ENCODE measurements at regions not wholly inside any gene's neighbourhood (a gene's known extent, or its start where the extent isn't known, plus 50 kb on each side); places are given as distances from the start of the nearest gene placed in this dataset.

DNA sequence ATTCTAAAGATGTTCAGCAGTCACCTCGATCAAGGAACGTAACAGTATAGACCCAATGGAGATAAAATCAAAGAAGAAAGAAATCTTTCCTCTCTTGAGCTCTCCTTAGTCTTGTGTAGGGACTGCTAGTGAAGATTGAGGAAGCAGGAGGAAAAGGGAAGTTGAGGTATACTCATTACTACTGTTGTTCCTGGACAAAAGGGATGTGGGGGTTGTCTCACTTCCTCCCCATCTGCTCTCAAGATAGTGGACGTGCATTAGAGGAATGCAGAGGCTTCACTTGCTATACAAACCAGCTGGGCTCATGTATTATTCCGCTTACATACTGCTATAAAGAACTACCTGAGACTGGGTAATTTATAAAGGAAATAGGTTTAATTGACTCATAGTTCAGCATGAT lies 208.9 kb upstream of the ARHGEF9 start:
- H3K4me3 Mint-ChIP-seq (ENCODE audit: unreplicated experiment), result no peak overlapping the region
- H3K9me3 Mint-ChIP-seq (ENCODE audit: unreplicated experiment), result no peaks in the 10 kb centered on the region

GRCh38 chrX:63985906-63986305 lies 200.9 kb upstream of the ARHGEF9 start:
- no peak for DNase-seq (ENCODE audit: low spot score)
- no peaks in the 10 kb centered on the region for H3K9me3 Mint-ChIP-seq (ENCODE audit: unreplicated experiment)
- no peak overlapping the region for H3K4me3 Mint-ChIP-seq (ENCODE audit: unreplicated experiment)
- no peaks in the 10 kb centered on the region for H3K36me3 Mint-ChIP-seq (ENCODE audit: low read depth, unreplicated experiment)
- TF ChIP-seq, protein P1, sequence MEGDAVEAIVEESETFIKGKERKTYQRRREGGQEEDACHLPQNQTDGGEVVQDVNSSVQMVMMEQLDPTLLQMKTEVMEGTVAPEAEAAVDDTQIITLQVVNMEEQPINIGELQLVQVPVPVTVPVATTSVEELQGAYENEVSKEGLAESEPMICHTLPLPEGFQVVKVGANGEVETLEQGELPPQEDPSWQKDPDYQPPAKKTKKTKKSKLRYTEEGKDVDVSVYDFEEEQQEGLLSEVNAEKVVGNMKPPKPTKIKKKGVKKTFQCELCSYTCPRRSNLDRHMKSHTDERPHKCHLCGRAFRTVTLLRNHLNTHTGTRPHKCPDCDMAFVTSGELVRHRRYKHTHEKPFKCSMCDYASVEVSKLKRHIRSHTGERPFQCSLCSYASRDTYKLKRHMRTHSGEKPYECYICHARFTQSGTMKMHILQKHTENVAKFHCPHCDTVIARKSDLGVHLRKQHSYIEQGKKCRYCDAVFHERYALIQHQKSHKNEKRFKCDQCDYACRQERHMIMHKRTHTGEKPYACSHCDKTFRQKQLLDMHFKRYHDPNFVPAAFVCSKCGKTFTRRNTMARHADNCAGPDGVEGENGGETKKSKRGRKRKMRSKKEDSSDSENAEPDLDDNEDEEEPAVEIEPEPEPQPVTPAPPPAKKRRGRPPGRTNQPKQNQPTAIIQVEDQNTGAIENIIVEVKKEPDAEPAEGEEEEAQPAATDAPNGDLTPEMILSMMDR (IDR thresholded peaks at IDR 0.05; ENCODE audit: unreplicated experiment), result no peak
- H3K4me1 Mint-ChIP-seq (ENCODE audit: unreplicated experiment), result no peaks in the 10 kb centered on the region
- H3K27me3 Mint-ChIP-seq (ENCODE audit: unreplicated experiment), result no peaks in the 10 kb centered on the region
- H3K27ac Mint-ChIP-seq (ENCODE audit: unreplicated experiment), result no peak overlapping the region

More for the DNA sequence above, 208.9 kb upstream of the ARHGEF9 start:
- DNase-seq (ENCODE audit: low spot score), result no peak
- TF ChIP-seq, protein P1 (IDR thresholded peaks at IDR 0.05; ENCODE audit: unreplicated experiment), result no peak
- Mint-ChIP-seq H3K27ac (ENCODE audit: unreplicated experiment) (no peak overlapping the region), H3K4me1 (ENCODE audit: unreplicated experiment) (no peaks in the 10 kb centered on the region), H3K36me3 (ENCODE audit: low read depth, unreplicated experiment) (no peaks in the 10 kb centered on the region), H3K27me3 (ENCODE audit: unreplicated experiment) (no peaks in the 10 kb centered on the region)

- Mint-ChIP-seq H3K4me1 (ENCODE audit: unreplicated experiment) (no peaks in the 10 kb centered on the region), H3K27ac (ENCODE audit: unreplicated experiment) (no peak overlapping the region), H3K36me3 (ENCODE audit: low read depth, unreplicated experiment) (peaks cover 6% of the 10 kb centered on the region), H3K27me3 (ENCODE audit: unreplicated experiment) (no peaks in the 10 kb centered on the region), H3K4me3 (ENCODE audit: unreplicated experiment) (no peak overlapping the region), H3K9me3 (ENCODE audit: unreplicated experiment) (peaks cover 11% of the 10 kb centered on the region)
- TF ChIP-seq, protein P1 (IDR thresholded peaks at IDR 0.05; ENCODE audit: unreplicated experiment), result no peak
- no peak for DNase-seq (ENCODE audit: low spot score)
Measured at GRCh38 chrX:63979480-63979879, 194.5 kb upstream of the ARHGEF9 start.

- Mint-ChIP-seq H3K36me3 (ENCODE audit: low read depth, unreplicated experiment) (no peaks in the 10 kb centered on the region), H3K9me3 (ENCODE audit: unreplicated experiment) (no peaks in the 10 kb centered on the region), H3K4me3 (ENCODE audit: unreplicated experiment) (no peak overlapping the region), H3K27ac (ENCODE audit: unreplicated experiment) (no peak overlapping the region), H3K27me3 (ENCODE audit: unreplicated experiment) (no peaks in the 10 kb centered on the region), H3K4me1 (ENCODE audit: unreplicated experiment) (peaks cover 7% of the 10 kb centered on the region)
- no peak for DNase-seq (ENCODE audit: low spot score)
- TF ChIP-seq, protein P1 (IDR thresholded peaks at IDR 0.05; ENCODE audit: unreplicated experiment), result no peak
Measured at GRCh38 chrX:63967551-63967950, 182.5 kb upstream of the ARHGEF9 start.

DNA sequence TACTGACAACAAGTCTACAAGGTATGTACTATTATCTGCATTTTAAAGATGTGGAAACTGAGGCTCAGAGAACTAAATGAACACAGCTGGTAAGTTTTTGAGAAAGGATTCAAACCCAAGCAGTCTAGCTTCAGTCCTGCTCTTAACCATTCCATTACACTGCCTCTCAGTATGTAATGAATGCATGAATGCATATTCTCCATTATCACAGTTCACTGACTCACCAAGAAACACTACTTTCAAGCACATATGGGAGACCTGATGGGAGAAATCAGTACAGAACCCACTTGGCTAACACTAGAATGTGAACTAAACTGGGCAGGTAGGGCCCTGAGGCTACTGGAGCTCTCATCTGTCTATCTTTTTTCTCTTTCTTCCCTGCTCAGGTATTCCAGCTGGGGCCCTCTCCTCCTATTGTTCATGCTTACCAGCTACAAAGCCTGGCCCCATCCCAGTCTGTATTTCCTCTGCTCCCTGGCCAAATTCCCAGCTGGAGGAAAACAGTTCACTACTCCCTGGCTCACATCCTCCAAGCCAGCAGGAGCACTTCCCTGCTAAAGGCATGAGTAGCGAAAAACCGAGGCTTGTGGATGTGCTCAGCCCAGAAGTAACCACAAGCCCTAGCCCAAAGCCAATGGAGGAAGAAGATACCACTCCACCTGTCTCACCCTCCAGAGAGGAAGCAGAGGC lies 178.2 kb upstream of the ARHGEF9 start:
- Mint-ChIP-seq H3K27ac (ENCODE audit: unreplicated experiment) (peak overlapping the region; percentile 52), H3K9me3 (ENCODE audit: unreplicated experiment) (no peaks in the 10 kb centered on the region), H3K4me3 (ENCODE audit: unreplicated experiment) (no peak overlapping the region), H3K27me3 (ENCODE audit: unreplicated experiment) (no peaks in the 10 kb centered on the region), H3K36me3 (ENCODE audit: low read depth, unreplicated experiment) (no peaks in the 10 kb centered on the region), H3K4me1 (ENCODE audit: unreplicated experiment) (peaks cover 18% of the 10 kb centered on the region)
- DNase-seq (ENCODE audit: low spot score), result no peak
- TF ChIP-seq, protein P1 (IDR thresholded peaks at IDR 0.05; ENCODE audit: unreplicated experiment), result no peak
